HepG2 (cell line): ENCODE measurements at regions not wholly inside any gene's neighbourhood (a gene's known extent, or its start where the extent isn't known, plus 50 kb on each side); places are given as distances from the start of the nearest gene placed in this dataset.

Experiments used
- ATAC-seq: fragments of 200-7000 bp; cut with Tn5 transposase; 3 replicates; pipeline ENCODE4 v1.9.1; 2020; ENCODE audit warnings: mild to moderate bottlenecking, moderate library complexity
- BruUV-seq: library from RNA; stranded (reverse); fragments of 400-500 nt; replicated peaks from 2 replicates; lab custom pipeline; 2021; lab: Mats Ljungman, UMichigan
- CTCF ChIA-PET: fragments of 300-600 bp; formaldehyde crosslinking; extraction: SDS; loops from one replicate; lab custom pipeline; 2021; ENCODE audit warnings: low total read pairs, inconsistent platforms, low intra/inter-chr PET ratio; lab: Yijun Ruan, JAX
- POLR2A ChIA-PET: fragments of 350-600 bp; sonication (Branson Sonifier 250); formaldehyde crosslinking; loops from one replicate; lab custom pipeline; 2020; ENCODE audit warnings: antibody characterized with exemption, inconsistent platforms; lab: Yijun Ruan, JAX
- DNase-seq: peaks from one replicate; pipeline ENCODE4 v3.0.0-alpha.2; 2015; ENCODE audit warnings: low spot score
- FAIRE-seq: peaks from 3 replicates; lab custom pipeline; 2011; peaks lifted over from hg19 to GRCh38; lab: Jason Lieb, UNC
- H2AFZ ChIP-seq: one replicate; pipeline ENCODE4 v1.6.1; 2011; ENCODE audit warnings: low read length, inconsistent platforms
- H3K27ac ChIP-seq: fragments of 300-600 bp; 3 replicates; pipeline ENCODE4 v1.8.0; 2011; ENCODE audit warnings: mixed run types, mild to moderate bottlenecking, mixed read lengths, low read length, inconsistent platforms; ENCODE audit not compliant: insufficient read depth; ENCODE audit errors: extremely low read length
- H3K27me3 ChIP-seq, 2 experiments: fragments of 200-600 bp in 1 of 2; 2 replicates in 1 of 2; 3 replicates in 1 of 2; pipeline versions ENCODE4 v1.6.0 to v1.8.0; 2011; ENCODE audit warnings: low read length in 2 of 2, mild to moderate bottlenecking in 2 of 2, moderate library complexity in 2 of 2, inconsistent platforms in 1 of 2; ENCODE audit not compliant: insufficient read depth in 2 of 2, control insufficient read depth in 1 of 2
- H3K36me3 ChIP-seq, 2 experiments: fragments of 200-600 bp in 1 of 2; replicated peaks in 1 of 2; 2 replicates in 1 of 2; 3 replicates in 1 of 2; pipeline versions ENCODE4 v1.5.1 to v1.8.0; 2011; ENCODE audit warnings: low read length in 2 of 2, inconsistent platforms in 1 of 2; ENCODE audit not compliant: insufficient read depth in 2 of 2, control insufficient read depth in 1 of 2
- H3K4me1 ChIP-seq: 2 replicates; pipeline ENCODE4 v1.5.1; 2012; ENCODE audit warnings: low read length, inconsistent platforms; ENCODE audit not compliant: insufficient read depth
- H3K4me2 ChIP-seq: 2 replicates; pipeline ENCODE4 v1.6.0; 2011; ENCODE audit warnings: low read depth, low read length, inconsistent platforms
- H3K4me3 ChIP-seq, 3 experiments: fragments of 200-600 bp in 1 of 3; sonication (generic), shearing (Covaris generic) in 1 of 3; replicated peaks in 1 of 3; 2 replicates each; pipeline ENCODE4 v1.5.1; 2011 to 2016; ENCODE audit warnings: low read length in 3 of 3, inconsistent platforms in 2 of 3, low read depth in 2 of 3, mild to moderate bottlenecking in 2 of 3, control low read depth in 1 of 3, mixed read lengths in 1 of 3; ENCODE audit not compliant: insufficient read depth in 1 of 3
- H3K79me2 ChIP-seq: one replicate; pipeline ENCODE4 v1.6.1; 2011; ENCODE audit warnings: low read length, inconsistent platforms; ENCODE audit not compliant: insufficient read depth
- H3K9ac ChIP-seq: 2 replicates; pipeline ENCODE4 v1.6.0; 2011; ENCODE audit warnings: mild to moderate bottlenecking, low read depth, low read length, inconsistent platforms; ENCODE audit not compliant: insufficient read depth
- H3K9me3 ChIP-seq: 2 replicates; pipeline ENCODE4 v1.5.1; 2012; ENCODE audit warnings: mild to moderate bottlenecking, low read length
- H4K20me1 ChIP-seq: 2 replicates; pipeline ENCODE4 v1.6.0; 2011; ENCODE audit warnings: inconsistent platforms, mild to moderate bottlenecking, low read length, moderate library complexity; ENCODE audit not compliant: insufficient read depth
- FOXP4 ChIP-seq: sonication (generic); formaldehyde crosslinking; IDR thresholded peaks from 2 replicates; pipeline ENCODE4 v1.4.0; 2020; ENCODE audit warnings: missing genetic modification reagents
- KAT8 ChIP-seq: IDR thresholded peaks from 2 replicates; pipeline ENCODE4 v1.6.1; 2016; ENCODE audit warnings: missing genetic modification reagents, missing compliant biosample characterization
- NFYC ChIP-seq: IDR thresholded peaks from 2 replicates; pipeline ENCODE4 v1.6.1; 2016; ENCODE audit warnings: missing genetic modification reagents, missing compliant biosample characterization
- NR3C1 ChIP-seq: sonication (generic); formaldehyde crosslinking; IDR thresholded peaks from 2 replicates; pipeline ENCODE4 v1.4.0; 2020; ENCODE audit warnings: missing genetic modification reagents
- PHF20 ChIP-seq: sonication (generic); formaldehyde crosslinking; IDR thresholded peaks from 2 replicates; pipeline ENCODE4 v1.5.0; 2020; ENCODE audit warnings: mild to moderate bottlenecking, missing genetic modification reagents
- PRMT3 ChIP-seq: sonication (generic); formaldehyde crosslinking; IDR thresholded peaks from 2 replicates; pipeline ENCODE4 v1.8.1; 2022; ENCODE audit warnings: low read depth, mild to moderate bottlenecking, moderate library complexity, missing genetic modification reagents, borderline replicate concordance
- RBAK ChIP-seq: sonication (generic); formaldehyde crosslinking; IDR thresholded peaks from 2 replicates; pipeline ENCODE4 v1.5.1; 2020; ENCODE audit warnings: mild to moderate bottlenecking, missing genetic modification reagents
- SRSF1 ChIP-seq: fragments of 200-400 bp; formaldehyde crosslinking; optimal IDR thresholded peaks from 2 replicates; pipeline ENCODE3; 2017; ENCODE audit warnings: mild to moderate bottlenecking, low read depth, low read length, moderate library complexity
- TFDP1 ChIP-seq: IDR thresholded peaks from 2 replicates; pipeline ENCODE4 v1.6.1; 2016; ENCODE audit warnings: missing compliant biosample characterization, missing genetic modification reagents, borderline replicate concordance
- ZFP62 ChIP-seq: sonication (generic); formaldehyde crosslinking; IDR thresholded peaks from 2 replicates; pipeline ENCODE4 v1.4.0; 2020; ENCODE audit warnings: missing genetic modification reagents
- ZNF232 ChIP-seq: sonication (generic); formaldehyde crosslinking; IDR thresholded peaks from 2 replicates; pipeline ENCODE4 v1.4.0; 2020; ENCODE audit warnings: missing genetic modification reagents, borderline replicate concordance
- ZNF329 ChIP-seq: sonication (generic); formaldehyde crosslinking; IDR thresholded peaks from 2 replicates; pipeline ENCODE4 v1.9.0; 2021; ENCODE audit warnings: low read depth, mild to moderate bottlenecking, missing genetic modification reagents
- ZNF503 ChIP-seq: sonication (generic); formaldehyde crosslinking; IDR thresholded peaks from 2 replicates; pipeline ENCODE4 v1.4.0; 2020; ENCODE audit warnings: missing genetic modification reagents
- ZNF558 ChIP-seq: sonication (generic); formaldehyde crosslinking; IDR thresholded peaks from 2 replicates; pipeline ENCODE4 v1.9.0; 2022; ENCODE audit warnings: mild to moderate bottlenecking, missing genetic modification reagents, borderline replicate concordance
- ZNF678 ChIP-seq: sonication (generic); formaldehyde crosslinking; IDR thresholded peaks from 2 replicates; pipeline ENCODE4 v1.4.0; 2020; ENCODE audit warnings: mild to moderate bottlenecking, missing genetic modification reagents
- WGBS: methylation state at CpG from one replicate; pipeline ENCODE4 v1.1.6; 2017; ENCODE audit warnings: low lambda C conversion rate; 5-methylcytosine and 5-hydroxymethylcytosine counted together
- in situ Hi-C: cut with HindIII; loops from 2 replicates; pipeline ENCODE4 v1.10.0; 2017; ENCODE audit warnings: low pct_unique_long_range_greater_than_20kb; ENCODE audit not compliant: extremely low pct_ligation_motif_present
- intact Hi-C: fragments of 100-400 bp; cut with micrococcal nuclease; formaldehyde crosslinking; loops from one replicate; pipeline ENCODE4 v1.10.0; 2022; ENCODE audit not compliant: unreplicated experiment

GRCh38 chr21:21737186-21737585 lies 739.0 kb downstream of the NCAM2 start:
- H3K4me2 ChIP-seq: no peak overlapping the region
- H3K4me3 ChIP-seq: no peak overlapping the region
- ATAC-seq (no peak), FAIRE-seq (no peak), DNase-seq (no peak)
- no peaks in the 10 kb centered on the region for H3K79me2 ChIP-seq
- TF ChIP-seq ZNF329 (CRISPR knock-in tag) (no peak), NFYC (no peak), PRMT3 (CRISPR knock-in tag) (no peak), ZFP62 (CRISPR knock-in tag) (no peak), NR3C1 (no peak), FOXP4 (CRISPR knock-in tag) (no peak)
- CTCF ChIA-PET: no interaction called here
- H3K4me1 ChIP-seq: no peaks in the 10 kb centered on the region
- peaks cover 90% of the 10 kb centered on the region for H3K9me3 ChIP-seq
- H4K20me1 ChIP-seq: no peaks in the 10 kb centered on the region
- no peaks in the 10 kb centered on the region for H3K36me3 ChIP-seq
- no peak overlapping the region for H3K9ac ChIP-seq
- intact Hi-C loops (no loop called here), in situ Hi-C loops (no loop called here)
- no peak overlapping the region for H2AFZ ChIP-seq
- no peaks in the 10 kb centered on the region for H3K27me3 ChIP-seq
- POLR2A ChIA-PET: no interaction called here
- no peak overlapping the region for H3K27ac ChIP-seq
- WGBS: 10% methylated on average over 7 of the region's 7 CpGs
- no TSS peak for BruUV-seq

- Histone ChIP-seq H3K4me2 (no peak overlapping the region), H2AFZ (no peak overlapping the region), H4K20me1 (no peaks in the 10 kb centered on the region), H3K36me3 (no peaks in the 10 kb centered on the region), H3K27ac (no peak overlapping the region), H3K4me3 (no peak overlapping the region), H3K27me3 (no peaks in the 10 kb centered on the region), H3K79me2 (no peaks in the 10 kb centered on the region), H3K9me3 (peaks cover 88% of the 10 kb centered on the region), H3K9ac (no peak overlapping the region), H3K4me1 (no peaks in the 10 kb centered on the region)
- CTCF ChIA-PET: no interaction called here
- no TSS peak for BruUV-seq
- FAIRE-seq: no peak
- under 1% methylated on average over 5 of the region's 5 CpGs for WGBS
- in situ Hi-C loops (no loop called here), intact Hi-C loops (no loop called here)
- ATAC-seq: no peak
- POLR2A ChIA-PET: no interaction called here
- no peak for DNase-seq
- TF ChIP-seq TFDP1 (no peak), ZNF232 (no peak), ZNF503 (no peak), RBAK (CRISPR knock-in tag) (no peak), SRSF1 (no peak), PHF20 (CRISPR knock-in tag) (no peak), ZNF558 (no peak), KAT8 (CRISPR knock-in tag) (no peak), ZNF678 (CRISPR knock-in tag) (no peak)
Measured at GRCh38 chr21:21740207-21740606, 742.0 kb downstream of the NCAM2 start.
